ENCODE measurements at regions not wholly inside any gene's neighbourhood (a gene's known extent, or its start where the extent isn't known, plus 50 kb on each side); places are given as distances from the start of the nearest gene placed in this dataset.
"Not testable (repeated sequence)": the region's sequence is repeated elsewhere in the genome, so short reads cannot be mapped to it uniquely, and the experiment has no call there.

DNA sequence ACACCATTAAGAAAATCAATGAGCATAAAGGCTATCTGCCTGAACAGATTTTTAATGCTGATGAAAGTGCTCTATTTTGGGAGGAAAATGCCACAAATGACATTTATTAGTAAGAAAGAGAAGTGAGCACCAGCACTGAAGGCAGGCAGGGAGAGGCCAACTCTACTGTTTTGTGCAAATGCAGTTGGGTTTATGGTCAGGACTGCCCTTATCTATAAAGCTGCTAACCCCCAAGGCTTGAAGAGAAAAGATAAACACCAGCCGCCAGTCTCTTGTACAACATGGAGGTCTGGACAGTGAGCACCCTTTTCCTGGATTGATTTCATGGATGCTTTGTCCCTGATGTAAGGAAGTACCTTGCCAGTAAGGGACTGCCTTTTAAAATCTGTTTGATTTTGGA lies 246.8 kb upstream of the SFSWAP start:
- Histone ChIP-seq H3K27me3 (no peaks in the 10 kb centered on the region), H3K4me3 (no peak overlapping the region), H3K27ac (no peak overlapping the region), H3K36me3 (no peaks in the 10 kb centered on the region), H3K4me1 (no peaks in the 10 kb centered on the region), H3K9me3 (no peaks in the 10 kb centered on the region)
- intact Hi-C loops (cut with DNase I), result no loop called here
- TF ChIP-seq, protein P1, sequence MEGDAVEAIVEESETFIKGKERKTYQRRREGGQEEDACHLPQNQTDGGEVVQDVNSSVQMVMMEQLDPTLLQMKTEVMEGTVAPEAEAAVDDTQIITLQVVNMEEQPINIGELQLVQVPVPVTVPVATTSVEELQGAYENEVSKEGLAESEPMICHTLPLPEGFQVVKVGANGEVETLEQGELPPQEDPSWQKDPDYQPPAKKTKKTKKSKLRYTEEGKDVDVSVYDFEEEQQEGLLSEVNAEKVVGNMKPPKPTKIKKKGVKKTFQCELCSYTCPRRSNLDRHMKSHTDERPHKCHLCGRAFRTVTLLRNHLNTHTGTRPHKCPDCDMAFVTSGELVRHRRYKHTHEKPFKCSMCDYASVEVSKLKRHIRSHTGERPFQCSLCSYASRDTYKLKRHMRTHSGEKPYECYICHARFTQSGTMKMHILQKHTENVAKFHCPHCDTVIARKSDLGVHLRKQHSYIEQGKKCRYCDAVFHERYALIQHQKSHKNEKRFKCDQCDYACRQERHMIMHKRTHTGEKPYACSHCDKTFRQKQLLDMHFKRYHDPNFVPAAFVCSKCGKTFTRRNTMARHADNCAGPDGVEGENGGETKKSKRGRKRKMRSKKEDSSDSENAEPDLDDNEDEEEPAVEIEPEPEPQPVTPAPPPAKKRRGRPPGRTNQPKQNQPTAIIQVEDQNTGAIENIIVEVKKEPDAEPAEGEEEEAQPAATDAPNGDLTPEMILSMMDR (IDR thresholded peaks at IDR 0.05), result no peak
- no peak for DNase-seq (ENCODE audit: low spot score in 2 of 2)

DNA sequence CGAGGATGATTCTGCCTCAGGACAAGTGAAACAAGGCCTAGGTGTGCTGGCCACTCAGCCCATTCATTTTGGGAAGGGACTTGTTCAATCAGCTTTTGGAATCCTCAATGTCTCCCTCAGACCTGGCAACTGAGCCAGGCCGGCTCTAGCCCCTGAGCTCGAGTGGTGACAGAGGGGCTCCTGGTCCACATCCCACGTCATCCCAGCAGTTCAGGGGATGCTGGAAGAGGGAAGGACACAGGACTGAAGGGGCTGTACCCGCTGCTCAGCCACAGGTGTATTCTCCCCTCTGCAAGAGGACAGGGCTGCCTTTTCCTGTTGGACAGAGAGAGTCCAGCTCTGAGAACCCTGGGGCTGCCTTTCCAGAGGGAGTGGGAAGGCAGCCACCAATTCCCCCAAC lies 244.6 kb upstream of the SFSWAP start:
- intact Hi-C loops (cut with DNase I), result no loop called here
- Histone ChIP-seq H3K4me1 (no peaks in the 10 kb centered on the region), H3K4me3 (no peak overlapping the region), H3K27ac (no peak overlapping the region), H3K27me3 (no peaks in the 10 kb centered on the region), H3K9me3 (no peaks in the 10 kb centered on the region), H3K36me3 (no peaks in the 10 kb centered on the region)
- TF ChIP-seq, protein P1 (IDR thresholded peaks at IDR 0.05), result no peak
- no peak for DNase-seq (ENCODE audit: low spot score in 2 of 2)

DNA sequence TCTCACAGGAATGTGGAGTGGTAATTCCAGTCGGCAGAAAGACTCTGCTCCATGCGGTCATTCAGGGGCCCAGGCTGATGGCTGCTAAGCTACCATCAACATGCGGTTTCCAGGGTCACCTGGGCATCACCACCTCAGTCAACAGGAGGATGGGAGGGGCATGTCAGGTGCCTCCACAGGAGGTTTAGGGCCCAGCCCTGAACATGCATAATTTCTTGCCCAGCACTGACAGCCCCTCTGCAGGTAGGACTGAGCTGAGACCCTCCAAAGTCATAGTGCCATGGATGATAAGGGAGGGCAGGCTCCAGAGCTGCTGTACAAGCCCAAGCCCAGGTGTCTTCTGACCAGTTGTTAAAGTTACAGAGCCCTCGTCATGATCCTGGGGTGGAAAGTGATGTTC lies 244.0 kb upstream of the SFSWAP start:
- H3K36me3 ChIP-seq, result no peaks in the 10 kb centered on the region
- H3K4me1 ChIP-seq, result no peaks in the 10 kb centered on the region
- TF ChIP-seq, protein P1 (IDR thresholded peaks at IDR 0.05), result no peak
- no peak overlapping the region for H3K27ac ChIP-seq
- no peak for DNase-seq (ENCODE audit: low spot score in 2 of 2)
- H3K4me3 ChIP-seq, result no peak overlapping the region
- intact Hi-C loops (cut with DNase I), result no loop called here
- H3K27me3 ChIP-seq, result no peaks in the 10 kb centered on the region
- H3K9me3 ChIP-seq, result no peaks in the 10 kb centered on the region

DNA sequence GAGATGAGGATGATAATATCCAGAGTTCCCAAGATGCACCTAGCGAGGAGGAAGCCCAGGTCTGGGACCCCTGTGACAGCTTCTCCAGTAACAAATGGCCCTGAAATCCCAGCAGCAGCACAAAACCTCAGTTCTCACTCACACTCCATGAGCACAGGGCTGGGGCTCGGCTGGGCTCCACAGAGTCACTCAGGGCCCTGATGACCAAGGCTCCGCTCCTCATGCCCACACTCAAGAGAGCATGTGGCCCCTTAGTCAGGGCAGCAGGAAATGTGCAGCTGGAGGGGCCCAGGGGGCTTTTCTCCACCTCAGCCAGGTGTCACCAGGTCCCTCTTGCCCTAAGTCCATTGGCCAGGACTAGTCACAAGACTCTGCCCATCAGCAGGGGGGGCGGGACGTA lies 242.7 kb upstream of the SFSWAP start:
- Histone ChIP-seq H3K4me1 (no peaks in the 10 kb centered on the region), H3K27me3 (no peaks in the 10 kb centered on the region), H3K36me3 (no peaks in the 10 kb centered on the region)

DNA sequence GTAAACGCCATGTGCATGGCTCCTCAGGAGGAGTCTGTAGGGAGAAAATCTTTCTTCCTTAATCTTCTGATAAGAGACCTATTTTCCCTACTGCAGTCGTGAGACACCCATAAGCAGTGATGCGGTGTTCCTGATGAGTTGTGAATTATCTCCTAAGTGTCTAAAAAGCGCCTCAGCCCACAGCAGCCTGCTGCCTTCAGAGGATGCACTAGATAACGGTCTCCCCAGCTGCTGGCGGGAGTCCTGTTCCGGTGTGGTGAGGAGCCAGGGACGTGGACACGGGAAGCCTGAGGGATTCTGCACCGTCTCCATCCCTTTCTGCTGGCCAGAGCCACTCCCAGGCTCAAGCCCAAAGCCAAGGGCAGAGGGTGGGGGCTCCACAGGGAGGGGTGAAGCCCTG lies 240.9 kb upstream of the SFSWAP start:
- H3K4me1 ChIP-seq; H3K27me3 ChIP-seq; DNase-seq (ENCODE audit: low spot score in 2 of 2); intact Hi-C loops (cut with DNase I); H3K4me3 ChIP-seq; H3K9me3 ChIP-seq; H3K36me3 ChIP-seq; H3K27ac ChIP-seq: not testable (repeated sequence)

More for the DNA sequence above, 242.7 kb upstream of the SFSWAP start:
- Histone ChIP-seq H3K27ac (no peak overlapping the region), H3K4me3 (no peak overlapping the region), H3K9me3 (no peaks in the 10 kb centered on the region)
- intact Hi-C loops (cut with DNase I), result no loop called here
- no peak for DNase-seq (ENCODE audit: low spot score in 2 of 2)
- TF ChIP-seq, protein P1 (IDR thresholded peaks at IDR 0.05), result no peak

DNA sequence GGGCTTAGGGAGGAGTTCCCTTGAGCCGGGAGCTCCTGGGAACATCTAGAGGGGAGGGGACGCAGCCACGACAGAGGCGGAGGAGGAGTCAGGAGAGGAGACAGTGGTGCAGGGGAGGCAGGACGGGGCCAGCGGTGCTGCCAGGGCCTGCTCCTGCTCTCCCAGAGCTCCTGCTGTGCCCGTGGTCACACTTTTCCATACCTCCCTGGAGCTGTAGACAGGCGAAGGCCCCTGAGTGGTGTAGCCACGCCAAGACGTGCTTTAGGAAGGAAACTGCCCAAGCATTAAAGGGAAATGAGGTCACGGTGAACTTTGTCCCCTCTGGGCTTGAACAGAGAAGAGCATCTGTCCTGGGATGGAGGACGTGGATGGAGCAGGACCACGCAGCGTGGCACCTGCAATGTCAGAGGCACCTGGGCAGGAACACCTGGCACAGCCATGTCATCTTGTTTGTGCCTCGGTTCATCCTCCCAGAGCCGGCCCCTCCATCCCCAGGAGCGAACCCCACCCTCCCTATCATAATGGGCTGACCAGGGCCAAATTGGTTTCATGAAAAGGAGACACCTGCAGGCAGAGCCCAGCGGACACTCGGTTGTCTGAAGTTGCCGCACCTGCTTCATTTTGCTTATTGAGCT lies 239.5 kb upstream of the SFSWAP start:
- H3K4me1 ChIP-seq, result no peaks in the 10 kb centered on the region
- intact Hi-C loops (cut with DNase I), result no loop called here
- no peak overlapping the region for H3K4me3 ChIP-seq
- TF ChIP-seq, protein P1 (IDR thresholded peaks at IDR 0.05), result no peak
- H3K27ac ChIP-seq, result no peak overlapping the region
- H3K27me3 ChIP-seq, result no peaks in the 10 kb centered on the region
- H3K36me3 ChIP-seq, result no peaks in the 10 kb centered on the region
- no peaks in the 10 kb centered on the region for H3K9me3 ChIP-seq
- DNase-seq (ENCODE audit: low spot score in 2 of 2), result no peak

Data from ascending aorta (tissue), 2 donors.